ENCODE measurements at regions not wholly inside any gene's neighbourhood (a gene's known extent, or its start where the extent isn't known, plus 50 kb on each side); places are given as distances from the start of the nearest gene placed in this dataset.

- TF ChIP-seq POLR2AphosphoS5 (IDR thresholded peaks at IDR 0.05): no peak
- TF ChIP-seq POLR2A (IDR thresholded peaks at IDR 0.05; ENCODE audit: low read depth): no peak
- no peak for TF ChIP-seq CTCF (IDR thresholded peaks at IDR 0.05)
Measured at GRCh38 chr9:79917421-79917820, 345.7 kb downstream of the TLE4 start.
